K562 (cell line): ENCODE measurements at regions not wholly inside any gene's neighbourhood (a gene's known extent, or its start where the extent isn't known, plus 50 kb on each side); places are given as distances from the start of the nearest gene placed in this dataset.

Source experiments
- BRF2 ChIP-seq: IDR thresholded peaks from 3 replicates; pipeline ENCODE4 v1.6.1; 2011; ENCODE audit warnings: borderline replicate concordance, mild to moderate bottlenecking; ENCODE audit not compliant: insufficient read length, insufficient read depth
- CTCF ChIP-seq, 3 experiments: IDR thresholded peaks in 2 of 3; conservative IDR thresholded peaks in 1 of 3; 2 replicates each; pipeline ENCODE4 v1.5.1; 2011 to 2012; ENCODE audit warnings: low read length in 3 of 3, mild to moderate bottlenecking in 3 of 3, control low read depth in 2 of 3, improper control_type of control experiment in 1 of 3, inconsistent platforms in 1 of 3, low read depth in 1 of 3, mixed read lengths in 1 of 3, moderate library complexity in 1 of 3; ENCODE audit not compliant: insufficient read depth in 2 of 3
- KHSRP ChIP-seq: fragments of 450-650 bp; IDR thresholded peaks from 2 replicates; pipeline ENCODE4 v1.6.1; 2017
- MYC ChIP-seq, 2 experiments: fragments of 250-450 bp in 1 of 2; sonication (Bioruptor Pico) in 1 of 2; IDR thresholded peaks; 2 replicates each; pipeline versions ENCODE4 v1.5.1 to v1.6.1; 2012 to 2021; ENCODE audit warnings: low read depth in 2 of 2, borderline replicate concordance in 1 of 2, improper control_type of control experiment in 1 of 2, low read length in 1 of 2, mild to moderate bottlenecking in 1 of 2, moderate library complexity in 1 of 2
- NR3C1 ChIP-seq: sonication (generic); formaldehyde crosslinking; IDR thresholded peaks from 2 replicates; pipeline ENCODE4 v1.8.1; 2022; ENCODE audit warnings: missing genetic modification reagents
- POLR2A ChIP-seq: fragments of 450-650 bp; conservative IDR thresholded peaks from 2 replicates; pipeline ENCODE4 v1.6.1; 2016
- PTBP1 ChIP-seq: fragments of 200-400 bp; formaldehyde crosslinking; IDR thresholded peaks from 2 replicates; pipeline ENCODE4 v1.6.1; 2017; ENCODE audit warnings: low read depth, low read length
- RAD21 ChIP-seq, 2 experiments: fragments of 250-450 bp in 1 of 2; fragments of 450-650 bp in 1 of 2; sonication (Bioruptor Pico) in 1 of 2; formaldehyde crosslinking in 1 of 2; IDR thresholded peaks in 1 of 2; conservative IDR thresholded peaks in 1 of 2; 2 replicates each; pipeline versions ENCODE4 v1.4.0 to v1.8.0; 2020 to 2022; ENCODE audit warnings: mild to moderate bottlenecking in 2 of 2, moderate library complexity in 1 of 2
- RBM14 ChIP-seq: fragments of 200-400 bp; formaldehyde crosslinking; IDR thresholded peaks from 2 replicates; pipeline ENCODE4 v1.6.1; 2018; ENCODE audit warnings: low read depth, mild to moderate bottlenecking, low read length, moderate library complexity, borderline replicate concordance; ENCODE audit not compliant: insufficient read depth
- RBM15 ChIP-seq: fragments of 200-400 bp; formaldehyde crosslinking; IDR thresholded peaks from 2 replicates; pipeline ENCODE4 v1.6.1; 2018; ENCODE audit warnings: mild to moderate bottlenecking, low read length, moderate library complexity; ENCODE audit not compliant: insufficient read depth

- TF ChIP-seq BRF2 (no peak), POLR2A (no peak), MYC (IDR thresholded peaks at IDR 0.05; ENCODE audit: low read depth, low read length) (no peak), MYC (CRISPR knock-in tag; IDR thresholded peaks at IDR 0.05; ENCODE audit: borderline replicate concordance, low read depth) (no peak), NR3C1 (CRISPR knock-in tag) (no peak), RBM15 (no peak), RAD21 (CRISPR knock-in tag; conservative IDR thresholded peaks at IDR 0.05 in 1 of 2, IDR thresholded peaks at IDR 0.05 in 1 of 2) (no peak), PTBP1 (no peak), CTCF (IDR thresholded peaks at IDR 0.05 in 2 of 3, conservative IDR thresholded peaks at IDR 0.05 in 1 of 3; ENCODE audit: insufficient read depth in 2 of 3, low read depth in 1 of 3, low read length in 3 of 3) (no peak), RBM14 (no peak), KHSRP (no peak)
Observed at GRCh38 chr1:187076922-187077321, 248.2 kb downstream of the PLA2G4A start.
